Esophagus mucosa (tissue), 1 donor: ENCODE measurements at regions not wholly inside any gene's neighbourhood (a gene's known extent, or its start where the extent isn't known, plus 50 kb on each side); places are given as distances from the start of the nearest gene placed in this dataset.
A peak's percentile ranks its signal among the peaks of the same experiment; 100 is the strongest.

ENCODE experiments used
- ATAC-seq: fragments of 200-7000 bp; cut with Tn5 transposase; one replicate; pipeline ENCODE4 v1.9.1; 2020
- donor health status: DM: yes; HTN: yes; CAD: no.

- ATAC-seq: no peak
Observed at GRCh38 chr10:84074521-84074920, 64.8 kb upstream of the GHITM start.

- no peak for ATAC-seq
Observed at GRCh38 chr10:84075226-84076046, 63.9 kb upstream of the GHITM start.

- ATAC-seq: peak; percentile 22
Observed at GRCh38 chr10:84076047-84076388, 63.3 kb upstream of the GHITM start.

- ATAC-seq: no peak
Observed at GRCh38 chr10:84076540-84077195, 62.6 kb upstream of the GHITM start.

GRCh38 chr10:84077768-84078167 lies 61.5 kb upstream of the GHITM start:
- ATAC-seq: no peak

- ATAC-seq: no peak
Observed at GRCh38 chr10:84078771-84079170, 60.5 kb upstream of the GHITM start.

GRCh38 chr10:84084342-84084741 lies 55.0 kb upstream of the GHITM start:
- ATAC-seq: no peak

GRCh38 chr10:84087202-84087601 lies 52.1 kb upstream of the GHITM start:
- no peak for ATAC-seq

GRCh38 chr10:84088626-84089025 lies 50.7 kb upstream of the GHITM start:
- no peak for ATAC-seq

GRCh38 chr10:84089162-84089561 lies 50.1 kb upstream of the GHITM start:
- no peak for ATAC-seq
